ENCODE measurements at regions not wholly inside any gene's neighbourhood (a gene's known extent, or its start where the extent isn't known, plus 50 kb on each side); places are given as distances from the start of the nearest gene placed in this dataset.

GRCh38 chr2:236823963-236824362 is 254.3 kb downstream of the ACKR3 start:
- intact Hi-C loops (cut with DNase I), result no loop called here
- DNase-seq, result no peak
- WGBS, 3 donors, result 80 to 84% (median 80%) methylated on average over 4 of the region's 4 CpGs
- Histone ChIP-seq H3K4me3 (no peak overlapping the region), H3K4me1 (ENCODE audit: insufficient read depth) (no peaks in the 10 kb centered on the region), H3K9me3 (no peaks in the 10 kb centered on the region), H3K27me3 (no peaks in the 10 kb centered on the region), H3K36me3 (no peaks in the 10 kb centered on the region), H3K27ac (no peak overlapping the region)
- TF ChIP-seq POLR2A (IDR thresholded peaks at IDR 0.05), result no peak
- TF ChIP-seq, protein P1, sequence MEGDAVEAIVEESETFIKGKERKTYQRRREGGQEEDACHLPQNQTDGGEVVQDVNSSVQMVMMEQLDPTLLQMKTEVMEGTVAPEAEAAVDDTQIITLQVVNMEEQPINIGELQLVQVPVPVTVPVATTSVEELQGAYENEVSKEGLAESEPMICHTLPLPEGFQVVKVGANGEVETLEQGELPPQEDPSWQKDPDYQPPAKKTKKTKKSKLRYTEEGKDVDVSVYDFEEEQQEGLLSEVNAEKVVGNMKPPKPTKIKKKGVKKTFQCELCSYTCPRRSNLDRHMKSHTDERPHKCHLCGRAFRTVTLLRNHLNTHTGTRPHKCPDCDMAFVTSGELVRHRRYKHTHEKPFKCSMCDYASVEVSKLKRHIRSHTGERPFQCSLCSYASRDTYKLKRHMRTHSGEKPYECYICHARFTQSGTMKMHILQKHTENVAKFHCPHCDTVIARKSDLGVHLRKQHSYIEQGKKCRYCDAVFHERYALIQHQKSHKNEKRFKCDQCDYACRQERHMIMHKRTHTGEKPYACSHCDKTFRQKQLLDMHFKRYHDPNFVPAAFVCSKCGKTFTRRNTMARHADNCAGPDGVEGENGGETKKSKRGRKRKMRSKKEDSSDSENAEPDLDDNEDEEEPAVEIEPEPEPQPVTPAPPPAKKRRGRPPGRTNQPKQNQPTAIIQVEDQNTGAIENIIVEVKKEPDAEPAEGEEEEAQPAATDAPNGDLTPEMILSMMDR (IDR thresholded peaks at IDR 0.05), result no peak
- no peak for TF ChIP-seq EP300 (IDR thresholded peaks at IDR 0.05)

- TF ChIP-seq EP300 (IDR thresholded peaks at IDR 0.05) (no peak), POLR2A (IDR thresholded peaks at IDR 0.05) (no peak)
- TF ChIP-seq, protein P1 (IDR thresholded peaks at IDR 0.05), result no peak
- Histone ChIP-seq H3K4me1 (ENCODE audit: insufficient read depth) (no peaks in the 10 kb centered on the region), H3K4me3 (no peak overlapping the region), H3K27me3 (no peaks in the 10 kb centered on the region), H3K9me3 (no peaks in the 10 kb centered on the region), H3K27ac (no peak overlapping the region), H3K36me3 (no peaks in the 10 kb centered on the region)
- intact Hi-C loops (cut with DNase I), result loop anchor here in 1 of 4 donors (1.0 kb wide), 1 partner anchor 32 kb away; no protein-coding TSS in a partner anchor
- no peak for DNase-seq
- 79 to 93% (median 92%) methylated on average over 3 of the region's 3 CpGs for WGBS, 3 donors
These were observed 255.2 kb downstream of the ACKR3 start for GRCh38 chr2:236824836-236825235.

DNA sequence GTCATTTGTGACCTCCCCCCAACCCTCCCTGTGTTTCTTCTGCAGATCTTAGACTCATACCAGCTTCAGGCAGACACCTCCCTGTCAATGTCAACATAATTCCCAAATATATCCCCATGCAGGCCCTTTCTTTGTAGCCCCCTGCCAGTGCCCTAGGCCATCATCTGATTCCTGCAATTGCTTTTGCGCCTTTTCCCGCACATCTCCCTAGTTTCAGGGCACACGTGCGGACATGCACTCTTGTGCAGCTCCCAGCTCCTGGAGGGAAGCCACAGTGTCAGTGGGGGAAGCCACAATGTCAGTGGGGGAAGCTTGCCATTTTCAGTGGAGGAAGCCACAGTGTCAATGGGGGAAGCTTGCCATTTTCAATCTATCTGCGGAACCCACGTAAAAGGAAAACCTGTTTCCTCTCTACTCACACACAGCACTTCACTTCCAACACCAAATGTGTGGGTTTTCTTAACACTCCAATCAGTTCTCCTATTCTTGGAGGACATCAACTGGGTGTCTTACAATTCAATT is 256.4 kb downstream of the ACKR3 start:
- no peaks in the 10 kb centered on the region for H3K27me3 ChIP-seq
- H3K4me1 ChIP-seq (ENCODE audit: insufficient read depth), result no peaks in the 10 kb centered on the region
- DNase-seq, result no peak
- TF ChIP-seq EP300 (IDR thresholded peaks at IDR 0.05), result no peak
- TF ChIP-seq, protein P1 (IDR thresholded peaks at IDR 0.05), result no peak
- TF ChIP-seq POLR2A (IDR thresholded peaks at IDR 0.05), result no peak
- H3K4me3 ChIP-seq, result no peak overlapping the region
- intact Hi-C loops (cut with DNase I), result loop anchor here in 1 of 4 donors (1.0 kb wide), 1 partner anchor 31 kb away; no protein-coding TSS in a partner anchor
- H3K9me3 ChIP-seq, result no peaks in the 10 kb centered on the region
- H3K36me3 ChIP-seq, result no peaks in the 10 kb centered on the region
- 89 to 93% (median 90%) methylated on average over 6 of the region's 6 CpGs for WGBS, 3 donors
- no peak overlapping the region for H3K27ac ChIP-seq

GRCh38 chr2:236826606-236827156 is 257.1 kb downstream of the ACKR3 start:
- DNase-seq, result no peak
- intact Hi-C loops (cut with DNase I), result no loop called here
- H3K9me3 ChIP-seq, result no peaks in the 10 kb centered on the region

More at GRCh38 chr2:236826606-236827156, 257.1 kb downstream of the ACKR3 start:
- 79 to 83% (median 83%) methylated on average over 6 of the region's 6 CpGs for WGBS, 3 donors
- Histone ChIP-seq H3K27ac (no peak overlapping the region), H3K27me3 (no peaks in the 10 kb centered on the region), H3K4me1 (ENCODE audit: insufficient read depth) (no peaks in the 10 kb centered on the region), H3K4me3 (no peak overlapping the region), H3K36me3 (no peaks in the 10 kb centered on the region)
- TF ChIP-seq EP300 (IDR thresholded peaks at IDR 0.05) (no peak), POLR2A (IDR thresholded peaks at IDR 0.05) (no peak)
- TF ChIP-seq, protein P1 (IDR thresholded peaks at IDR 0.05), result no peak

All from ovary (tissue), 7 donors.